Activated naive CD4-positive, alpha-beta T cell treated with anti-CD3 and anti-CD28 coated beads for 36 hours (primary cell): ENCODE measurements at regions not wholly inside any gene's neighbourhood (a gene's known extent, or its start where the extent isn't known, plus 50 kb on each side); places are given as distances from the start of the nearest gene placed in this dataset.
"Not testable (repeated sequence)": the region's sequence is repeated elsewhere in the genome, so short reads cannot be mapped to it uniquely, and the experiment has no call there.

Source experiments
- CTCF ChIA-PET: fragments of 350-600 bp; sonication (Branson Sonifier 250); formaldehyde crosslinking; loops from one replicate; lab custom pipeline; 2021; ENCODE audit warnings: antibody characterized with exemption; lab: Charles Lee
- DNase-seq: peaks from one replicate; pipeline ENCODE4 v3.0.0-alpha.2; 2020
- H3K27ac Mint-ChIP-seq: one replicate; pipeline ENCODE4 v1.8.0; 2021; ENCODE audit warnings: mild to moderate bottlenecking, mixed read lengths
- H3K27me3 Mint-ChIP-seq: one replicate; pipeline ENCODE4 v1.8.0; 2021; ENCODE audit warnings: low read depth, mixed read lengths
- H3K36me3 Mint-ChIP-seq: one replicate; pipeline ENCODE4 v1.8.0; 2021; ENCODE audit warnings: low read depth, mixed read lengths
- H3K4me1 Mint-ChIP-seq: one replicate; pipeline ENCODE4 v1.8.0; 2021; ENCODE audit warnings: low read depth, mixed read lengths
- H3K4me3 Mint-ChIP-seq: one replicate; pipeline ENCODE4 v1.8.0; 2021; ENCODE audit warnings: mild to moderate bottlenecking, moderate library complexity, mixed read lengths
- H3K9me3 Mint-ChIP-seq: one replicate; pipeline ENCODE4 v1.8.0; 2021; ENCODE audit warnings: mixed read lengths
- intact Hi-C: fragments of 100-400 bp; cut with micrococcal nuclease; formaldehyde crosslinking; loops from one replicate; pipeline ENCODE4 v1.15.1; 2023

DNA sequence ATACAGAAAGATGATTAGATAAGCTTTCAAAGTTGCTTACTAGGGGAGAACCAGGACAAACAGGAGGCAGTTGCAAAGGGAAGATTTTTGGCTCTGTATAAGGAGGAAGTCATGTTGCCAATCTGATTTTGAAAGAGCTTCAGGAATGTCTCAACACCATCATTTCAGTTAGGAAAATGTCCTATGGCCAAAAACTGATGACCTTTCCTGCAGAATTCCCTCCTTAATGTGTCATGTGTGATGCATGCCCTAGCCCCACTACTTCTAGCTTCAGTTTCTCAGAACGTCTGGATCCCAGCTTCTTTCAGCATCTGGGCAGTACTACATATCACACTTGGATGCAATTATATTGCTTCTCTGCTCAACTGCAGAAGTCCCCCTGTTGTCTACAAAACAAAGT, 211.5 kb upstream of the NREP start:
- intact Hi-C loops: no loop called here
- no peak overlapping the region for H3K27ac Mint-ChIP-seq
- H3K4me1 Mint-ChIP-seq: no peaks in the 10 kb centered on the region

DNA sequence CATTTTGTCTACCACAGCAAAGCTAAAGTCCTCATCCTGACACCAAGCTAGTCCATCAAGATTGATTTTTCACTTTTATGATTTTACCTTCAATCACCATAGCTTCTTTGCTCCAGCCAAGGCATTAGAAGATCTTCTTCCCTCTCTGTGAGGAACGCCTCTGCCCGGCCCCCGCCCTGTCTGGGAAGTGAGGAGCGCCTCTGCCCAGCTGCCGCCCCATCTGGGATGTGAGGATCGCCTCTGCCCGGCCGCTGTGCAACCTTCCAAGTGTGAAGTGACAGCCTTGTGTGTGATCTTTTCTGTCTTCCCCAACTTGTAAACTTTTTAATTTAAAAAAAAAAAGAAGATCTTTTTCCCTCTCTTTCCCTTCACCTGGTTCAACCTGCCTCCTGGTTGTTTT, 210.5 kb upstream of the NREP start:
- Mint-ChIP-seq H3K4me1 (no peaks in the 10 kb centered on the region), H3K4me3 (no peak overlapping the region), H3K27ac (no peak overlapping the region), H3K9me3 (peaks cover 1% of the 10 kb centered on the region), H3K27me3 (peaks cover 4% of the 10 kb centered on the region), H3K36me3 (no peaks in the 10 kb centered on the region)
- DNase-seq: no peak
- CTCF ChIA-PET: no interaction called here
- intact Hi-C loops: no loop called here

More for the DNA sequence above, 211.5 kb upstream of the NREP start:
- DNase-seq: no peak
- Mint-ChIP-seq H3K4me3 (no peak overlapping the region), H3K9me3 (no peaks in the 10 kb centered on the region), H3K27me3 (peaks cover 4% of the 10 kb centered on the region), H3K36me3 (no peaks in the 10 kb centered on the region)
- CTCF ChIA-PET: no interaction called here

GRCh38 chr5:111966290-111966689, 209.3 kb upstream of the NREP start:
- no peak for DNase-seq
- Mint-ChIP-seq H3K27ac (no peak overlapping the region), H3K27me3 (peaks cover 4% of the 10 kb centered on the region), H3K36me3 (no peaks in the 10 kb centered on the region), H3K4me1 (no peaks in the 10 kb centered on the region), H3K9me3 (peaks cover 1% of the 10 kb centered on the region), H3K4me3 (no peak overlapping the region)
- intact Hi-C loops: no loop called here
- CTCF ChIA-PET: no interaction called here

DNA sequence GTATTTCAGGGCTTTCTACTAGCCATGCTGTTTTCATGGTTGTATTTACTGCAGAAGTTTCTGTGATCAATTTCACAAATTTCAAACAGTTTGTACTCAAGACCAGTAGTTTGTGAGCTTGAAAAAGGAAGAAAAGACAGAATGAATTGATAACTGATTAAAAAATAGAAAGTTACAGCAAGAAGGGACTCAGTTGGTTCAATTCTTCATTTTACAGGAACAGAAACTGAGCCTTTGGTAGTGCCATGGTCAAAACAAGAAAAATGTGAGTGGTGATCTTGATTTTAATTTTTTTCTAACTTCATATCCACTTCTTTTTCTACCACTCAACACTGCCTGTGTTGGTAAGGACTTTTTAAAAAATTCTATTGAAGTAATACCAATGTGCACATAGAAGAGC, 206.6 kb upstream of the NREP start:
- no peak overlapping the region for H3K27ac Mint-ChIP-seq

GRCh38 chr5:111962906-111963305, 205.9 kb upstream of the NREP start:
- intact Hi-C loops: no loop called here
- Mint-ChIP-seq H3K4me1 (no peaks in the 10 kb centered on the region), H3K4me3 (no peak overlapping the region), H3K36me3 (no peaks in the 10 kb centered on the region), H3K27ac (no peak overlapping the region), H3K27me3 (peaks cover 4% of the 10 kb centered on the region), H3K9me3 (peaks cover 1% of the 10 kb centered on the region)
- CTCF ChIA-PET: no interaction called here
- no peak for DNase-seq

More for the DNA sequence above, 206.6 kb upstream of the NREP start:
- no peak for DNase-seq
- H3K9me3 Mint-ChIP-seq: peaks cover 1% of the 10 kb centered on the region
- no peaks in the 10 kb centered on the region for H3K4me1 Mint-ChIP-seq
- intact Hi-C loops: no loop called here
- no peak overlapping the region for H3K4me3 Mint-ChIP-seq
- H3K36me3 Mint-ChIP-seq: no peaks in the 10 kb centered on the region
- peaks cover 4% of the 10 kb centered on the region for H3K27me3 Mint-ChIP-seq
- CTCF ChIA-PET: no interaction called here

GRCh38 chr5:111961862-111962261, 204.9 kb upstream of the NREP start:
- H3K9me3 Mint-ChIP-seq: peaks cover 1% of the 10 kb centered on the region
- H3K27ac Mint-ChIP-seq: no peak overlapping the region
- H3K4me1 Mint-ChIP-seq: no peaks in the 10 kb centered on the region
- CTCF ChIA-PET: no interaction called here
- DNase-seq: no peak
- no peak overlapping the region for H3K4me3 Mint-ChIP-seq
- H3K36me3 Mint-ChIP-seq: no peaks in the 10 kb centered on the region
- intact Hi-C loops: no loop called here
- H3K27me3 Mint-ChIP-seq: peaks cover 4% of the 10 kb centered on the region

GRCh38 chr5:111960476-111961215, 203.7 kb upstream of the NREP start:
- intact Hi-C loops: no loop called here
- Mint-ChIP-seq H3K4me1 (no peaks in the 10 kb centered on the region), H3K4me3 (no peak overlapping the region), H3K36me3 (no peaks in the 10 kb centered on the region), H3K9me3 (peaks cover 1% of the 10 kb centered on the region), H3K27me3 (peaks cover 4% of the 10 kb centered on the region), H3K27ac (no peak overlapping the region)
- no peak for DNase-seq
- CTCF ChIA-PET: interaction anchor here (0.6 kb wide), 1 partner anchor 38 kb away, joined by 3 read pairs; no protein-coding TSS in a partner anchor

DNA sequence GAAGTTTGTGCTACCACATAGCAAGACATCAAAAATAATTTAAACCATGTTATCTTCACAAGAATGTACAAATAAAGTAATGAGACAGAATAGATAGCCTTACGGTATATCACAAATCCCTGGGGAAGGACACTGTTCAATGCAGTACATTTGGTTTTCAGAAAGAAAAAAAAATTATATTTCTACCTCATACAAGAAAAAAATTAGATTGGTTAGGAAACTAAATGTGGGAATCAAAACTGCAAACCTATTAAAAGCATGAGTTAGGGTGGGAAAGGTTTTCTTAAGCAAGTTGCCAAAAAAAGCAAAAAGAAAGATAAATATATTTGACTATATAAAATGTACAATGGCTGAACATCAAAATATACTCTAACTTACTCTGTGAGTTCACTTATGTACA, 201.9 kb upstream of the NREP start:
- DNase-seq: no peak
- H3K4me1 Mint-ChIP-seq: no peaks in the 10 kb centered on the region
- peaks cover 1% of the 10 kb centered on the region for H3K9me3 Mint-ChIP-seq
- no peak overlapping the region for H3K4me3 Mint-ChIP-seq
- CTCF ChIA-PET: no interaction called here
- H3K27ac Mint-ChIP-seq: no peak overlapping the region
- no peaks in the 10 kb centered on the region for H3K36me3 Mint-ChIP-seq
- intact Hi-C loops: no loop called here
- H3K27me3 Mint-ChIP-seq: peaks cover 6% of the 10 kb centered on the region

GRCh38 chr5:111956765-111957164, 199.8 kb upstream of the NREP start:
- intact Hi-C loops, H3K36me3 Mint-ChIP-seq, CTCF ChIA-PET: not testable (repeated sequence)

DNA sequence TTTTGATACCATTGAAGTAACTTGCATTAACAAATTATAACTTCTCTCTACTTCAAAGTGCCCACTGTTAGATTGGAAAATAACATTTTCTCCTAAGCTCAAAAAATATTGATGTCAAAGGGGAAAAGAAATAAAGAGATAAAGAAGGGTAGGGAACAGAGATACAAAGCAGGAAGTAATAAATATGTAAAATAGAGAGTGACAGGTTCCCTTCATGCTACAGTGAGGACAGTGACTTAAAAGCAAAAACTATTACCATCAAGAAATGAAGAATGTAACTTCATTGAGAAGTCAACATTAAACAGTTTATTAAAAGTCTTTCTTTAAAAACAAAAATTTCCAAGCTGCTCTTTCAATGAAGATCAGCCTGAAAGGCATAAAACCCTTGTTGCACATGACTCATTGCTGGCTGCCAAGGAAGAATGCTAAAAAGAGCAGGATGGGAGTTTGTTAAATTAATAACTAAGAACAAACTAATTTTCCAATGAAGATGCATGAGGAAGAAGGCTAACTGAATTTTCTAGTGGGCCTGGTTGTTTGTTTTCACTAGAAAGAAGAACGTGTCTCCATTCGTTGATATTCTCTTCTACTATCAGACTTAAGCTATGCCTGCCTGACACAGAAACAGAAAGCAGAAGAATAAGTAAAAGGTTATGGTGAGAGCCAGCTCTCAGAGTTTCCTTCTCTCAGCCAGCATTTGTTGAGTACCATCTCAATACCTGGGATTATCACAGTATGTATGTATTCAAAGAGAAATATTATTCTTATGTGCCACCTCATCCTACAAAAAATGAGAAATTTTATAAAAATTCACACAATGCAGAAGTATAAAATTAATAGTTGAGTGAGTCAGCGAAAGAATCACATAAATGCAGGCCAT, 197.8 kb upstream of the NREP start:
- Mint-ChIP-seq H3K27ac (no peak overlapping the region), H3K27me3 (peaks cover 9% of the 10 kb centered on the region), H3K9me3 (no peaks in the 10 kb centered on the region), H3K4me1 (no peaks in the 10 kb centered on the region), H3K4me3 (no peak overlapping the region), H3K36me3 (no peaks in the 10 kb centered on the region)
- no peak for DNase-seq
- intact Hi-C loops: no loop called here
- CTCF ChIA-PET: no interaction called here

More at GRCh38 chr5:111956765-111957164, 199.8 kb upstream of the NREP start:
- not testable (repeated sequence) for DNase-seq, H3K27ac Mint-ChIP-seq, H3K4me1 Mint-ChIP-seq, H3K27me3 Mint-ChIP-seq, H3K9me3 Mint-ChIP-seq, H3K4me3 Mint-ChIP-seq

GRCh38 chr5:111953351-111954127, 196.5 kb upstream of the NREP start:
- CTCF ChIA-PET: no interaction called here
- H3K4me1 Mint-ChIP-seq: no peaks in the 10 kb centered on the region
- H3K27me3 Mint-ChIP-seq: peaks cover 9% of the 10 kb centered on the region
- intact Hi-C loops: no loop called here
- no peak overlapping the region for H3K4me3 Mint-ChIP-seq
- H3K9me3 Mint-ChIP-seq: no peaks in the 10 kb centered on the region
- no peak for DNase-seq
- no peak overlapping the region for H3K27ac Mint-ChIP-seq
- H3K36me3 Mint-ChIP-seq: no peaks in the 10 kb centered on the region

DNA sequence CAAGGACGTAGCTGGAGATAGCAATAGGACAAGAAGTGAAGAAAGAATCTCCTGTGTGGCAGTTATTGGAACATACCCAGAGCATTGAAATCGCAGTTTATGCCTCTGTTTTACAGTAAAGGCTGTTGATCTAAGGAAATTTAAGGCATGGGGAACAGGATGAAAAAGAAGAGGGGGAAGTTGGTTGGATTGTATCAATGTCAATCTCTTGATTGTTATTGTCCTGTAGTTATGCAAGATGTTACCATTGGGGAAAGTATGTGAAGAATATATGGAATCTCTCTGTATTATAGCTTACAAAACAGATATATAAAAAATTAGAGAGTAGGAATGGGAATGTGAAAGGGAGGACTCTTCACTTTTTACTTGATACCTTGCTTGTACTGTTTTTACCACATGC, 195.6 kb upstream of the NREP start:
- H3K4me1 Mint-ChIP-seq: no peaks in the 10 kb centered on the region
- H3K36me3 Mint-ChIP-seq: no peaks in the 10 kb centered on the region
- CTCF ChIA-PET: no interaction called here
- intact Hi-C loops: no loop called here
- no peak overlapping the region for H3K27ac Mint-ChIP-seq
- DNase-seq: no peak
- H3K27me3 Mint-ChIP-seq: peaks cover 9% of the 10 kb centered on the region
- no peak overlapping the region for H3K4me3 Mint-ChIP-seq
- no peaks in the 10 kb centered on the region for H3K9me3 Mint-ChIP-seq
